ENCODE measurements at regions not wholly inside any gene's neighbourhood (a gene's known extent, or its start where the extent isn't known, plus 50 kb on each side); places are given as distances from the start of the nearest gene placed in this dataset.
A peak's percentile ranks its signal among the peaks of the same experiment; 100 is the strongest.

DNA sequence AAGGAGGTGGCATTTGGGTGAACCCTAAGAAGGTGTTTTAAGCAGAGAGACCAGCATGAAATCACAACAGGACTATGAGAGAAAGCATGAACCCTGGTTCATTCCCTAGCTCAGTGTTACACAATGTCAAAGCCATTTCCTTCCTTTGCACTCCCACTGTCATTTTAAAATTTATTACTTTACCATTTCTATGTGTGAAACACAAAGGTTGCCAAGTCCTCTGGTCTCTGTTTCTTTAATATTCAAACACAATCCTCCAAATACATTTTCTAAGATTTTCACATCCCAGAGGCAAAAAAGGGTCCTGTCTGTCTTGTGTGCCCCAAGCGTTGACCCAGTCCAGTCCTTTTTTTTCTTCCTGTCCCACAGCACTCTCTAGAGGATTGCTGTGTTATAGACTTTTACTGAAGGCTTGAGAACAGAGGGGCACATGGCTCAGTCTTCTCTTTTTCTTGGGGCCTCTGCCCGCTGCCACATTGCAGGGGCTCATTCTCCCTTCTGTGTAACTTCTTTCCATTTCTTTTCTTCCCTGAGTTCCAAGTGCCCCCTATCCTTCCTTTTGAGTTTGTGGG lies 78.6 kb upstream of the SLC28A3 start:
- Histone ChIP-seq H3K27me3 (ENCODE audit: insufficient read depth, low read length) (no peaks in the 10 kb centered on the region), H4K20me1 (ENCODE audit: insufficient read depth, low read length) (no peaks in the 10 kb centered on the region), H3K4me1 (ENCODE audit: insufficient read depth, low read length, severe bottlenecking) (no peaks in the 10 kb centered on the region), H3K4me2 (ENCODE audit: low read length) (no peak overlapping the region), H2AFZ (ENCODE audit: low read length) (no peak overlapping the region), H3K4me3 (ENCODE audit: low read depth, low read length, poor library complexity, severe bottlenecking) (no peak overlapping the region), H3K36me3 (ENCODE audit: insufficient read depth, low read length) (no peaks in the 10 kb centered on the region), H3K9me2 (ENCODE audit: low read depth, low read length) (no peaks in the 10 kb centered on the region), H3F3A (ENCODE audit: insufficient read depth, low read length) (no peaks in the 10 kb centered on the region), H3K9ac (ENCODE audit: low read length) (no peak overlapping the region), H3K79me2 (ENCODE audit: insufficient read depth, low read length) (no peaks in the 10 kb centered on the region), H3K9me3 (ENCODE audit: low read length) (no peaks in the 10 kb centered on the region), H3K27ac (ENCODE audit: low read depth, low read length, poor library complexity, severe bottlenecking) (no peak overlapping the region)
- peak; percentile 10; the same call in 1 of the 2 replicates for TF ChIP-seq CTCF (IDR thresholded peaks at IDR 0.05; ENCODE audit: low read length)
- no peak for TF ChIP-seq EZH2 (IDR thresholded peaks at IDR 0.05; ENCODE audit: borderline replicate concordance, low read length)

DNA sequence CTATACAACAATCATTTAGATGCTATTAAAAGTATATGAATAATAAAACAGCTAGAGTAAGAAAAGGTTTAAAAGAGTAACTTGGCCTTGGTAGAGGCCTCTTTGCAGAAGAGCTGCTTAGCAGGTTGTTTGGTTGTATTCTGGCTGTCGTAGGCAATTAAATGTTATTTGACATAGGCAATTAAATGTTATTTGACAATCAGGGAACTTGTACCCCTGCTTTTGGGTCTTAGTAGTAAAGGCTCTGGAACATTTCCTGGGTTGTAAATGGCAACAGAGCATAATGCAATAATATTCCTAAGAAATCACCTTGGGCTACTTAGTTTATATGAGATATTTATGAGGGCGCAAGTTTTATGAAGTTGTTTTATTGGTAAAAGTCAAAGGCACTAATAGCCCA lies 84.4 kb upstream of the SLC28A3 start:
- H3K9ac ChIP-seq (ENCODE audit: low read length), result no peak overlapping the region
- no peaks in the 10 kb centered on the region for H3K79me2 ChIP-seq (ENCODE audit: insufficient read depth, low read length)
- no peak overlapping the region for H3K4me2 ChIP-seq (ENCODE audit: low read length)
- H3K4me1 ChIP-seq (ENCODE audit: insufficient read depth, low read length, severe bottlenecking), result no peaks in the 10 kb centered on the region
- no peak overlapping the region for H3K4me3 ChIP-seq (ENCODE audit: low read depth, low read length, poor library complexity, severe bottlenecking)
- no peak overlapping the region for H3K27ac ChIP-seq (ENCODE audit: low read depth, low read length, poor library complexity, severe bottlenecking)
- H3K9me3 ChIP-seq (ENCODE audit: low read length), result no peaks in the 10 kb centered on the region
- TF ChIP-seq CTCF (IDR thresholded peaks at IDR 0.05; ENCODE audit: low read length), result no peak
- no peak for TF ChIP-seq EZH2 (IDR thresholded peaks at IDR 0.05; ENCODE audit: borderline replicate concordance, low read length)
- no peaks in the 10 kb centered on the region for H3K9me2 ChIP-seq (ENCODE audit: low read depth, low read length)
- no peaks in the 10 kb centered on the region for H3F3A ChIP-seq (ENCODE audit: insufficient read depth, low read length)
- H3K36me3 ChIP-seq (ENCODE audit: insufficient read depth, low read length), result no peaks in the 10 kb centered on the region
- no peak overlapping the region for H2AFZ ChIP-seq (ENCODE audit: low read length)
- H3K27me3 ChIP-seq (ENCODE audit: insufficient read depth, low read length), result no peaks in the 10 kb centered on the region
- no peaks in the 10 kb centered on the region for H4K20me1 ChIP-seq (ENCODE audit: insufficient read depth, low read length)

DNA sequence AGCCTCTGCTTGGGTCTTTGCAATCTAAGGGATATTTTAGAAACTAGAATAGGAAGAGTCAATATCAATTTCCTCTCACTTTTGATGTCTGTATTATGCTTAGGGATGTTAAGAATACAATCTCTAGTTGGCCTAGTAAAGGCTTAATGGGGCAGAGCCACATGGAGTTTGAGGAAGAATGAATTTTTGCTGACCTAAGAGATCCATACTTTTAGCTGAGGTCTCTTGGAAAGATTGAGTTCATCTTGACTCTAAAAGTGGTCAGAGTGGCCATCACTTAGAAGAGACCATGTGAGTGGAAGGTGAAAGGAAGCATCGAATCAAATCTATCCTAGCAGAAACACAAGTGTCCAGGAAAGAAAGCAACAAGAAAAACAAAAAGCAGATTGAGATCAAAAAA lies 92.2 kb upstream of the SLC28A3 start:
- no peaks in the 10 kb centered on the region for H3K36me3 ChIP-seq (ENCODE audit: insufficient read depth, low read length)
- no peak overlapping the region for H2AFZ ChIP-seq (ENCODE audit: low read length)
- H3K9me3 ChIP-seq (ENCODE audit: low read length), result no peaks in the 10 kb centered on the region
- H3K4me2 ChIP-seq (ENCODE audit: low read length), result no peak overlapping the region
- H3K27me3 ChIP-seq (ENCODE audit: insufficient read depth, low read length), result no peaks in the 10 kb centered on the region
- H3F3A ChIP-seq (ENCODE audit: insufficient read depth, low read length), result no peaks in the 10 kb centered on the region
- no peaks in the 10 kb centered on the region for H3K4me1 ChIP-seq (ENCODE audit: insufficient read depth, low read length, severe bottlenecking)
- no peak overlapping the region for H3K4me3 ChIP-seq (ENCODE audit: low read depth, low read length, poor library complexity, severe bottlenecking)
- no peaks in the 10 kb centered on the region for H3K9me2 ChIP-seq (ENCODE audit: low read depth, low read length)
- no peak for TF ChIP-seq CTCF (IDR thresholded peaks at IDR 0.05; ENCODE audit: low read length)
- TF ChIP-seq EZH2 (IDR thresholded peaks at IDR 0.05; ENCODE audit: borderline replicate concordance, low read length), result no peak
- H3K9ac ChIP-seq (ENCODE audit: low read length), result no peak overlapping the region
- H4K20me1 ChIP-seq (ENCODE audit: insufficient read depth, low read length), result no peaks in the 10 kb centered on the region
- H3K79me2 ChIP-seq (ENCODE audit: insufficient read depth, low read length), result no peaks in the 10 kb centered on the region
- H3K27ac ChIP-seq (ENCODE audit: low read depth, low read length, poor library complexity, severe bottlenecking), result no peak overlapping the region

Measured in OCI-LY1 (cell line).